Kidney capillary endothelial cell (primary cell): ENCODE measurements at regions not wholly inside any gene's neighbourhood (a gene's known extent, or its start where the extent isn't known, plus 50 kb on each side); places are given as distances from the start of the nearest gene placed in this dataset.
"Not testable (repeated sequence)": the region's sequence is repeated elsewhere in the genome, so short reads cannot be mapped to it uniquely, and the experiment has no call there.

Experiments
- DNase-seq: peaks from one replicate; pipeline ENCODE4 v3.0.0-alpha.2; 2018; ENCODE audit warnings: low spot score

GRCh38 chr12:115811045-115811444 lies 466.4 kb downstream of the MED13L start:
- no peak for DNase-seq

DNA sequence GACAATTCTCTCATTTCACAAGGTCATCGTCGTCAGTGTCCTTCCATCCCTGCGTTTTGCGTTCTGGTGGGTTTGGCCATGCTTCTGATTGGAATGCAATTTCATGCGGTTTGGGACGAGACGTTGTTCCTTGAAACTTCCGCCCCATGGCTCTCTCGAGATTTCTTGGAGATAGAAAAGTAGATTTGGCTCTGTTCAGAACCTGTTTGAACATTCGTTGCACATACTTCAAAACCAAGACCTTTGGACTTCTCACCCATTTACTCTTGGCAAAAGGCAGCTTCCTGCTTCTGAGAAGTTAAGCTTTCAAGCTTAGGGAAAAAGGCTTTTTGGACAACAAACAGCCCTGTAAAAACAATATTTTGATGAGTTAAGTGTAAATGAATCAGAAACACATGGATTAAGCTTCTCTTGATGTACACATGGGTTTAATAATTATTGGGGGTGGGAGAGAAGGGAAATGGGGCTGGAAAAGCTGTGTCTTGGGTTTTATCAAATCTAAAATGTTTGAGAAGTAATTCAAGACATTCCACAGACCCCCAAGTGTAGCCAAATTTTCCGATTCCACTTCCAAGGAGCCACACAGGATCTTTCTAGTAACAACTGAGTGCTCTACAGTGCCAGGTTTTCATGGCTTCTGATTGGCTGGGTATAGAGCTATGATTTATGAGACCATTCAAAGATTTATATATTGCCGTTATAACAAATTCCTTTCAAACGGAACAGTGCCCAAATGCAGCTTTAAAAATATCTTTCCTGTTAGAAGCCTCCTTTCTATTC lies 467.2 kb downstream of the MED13L start:
- DNase-seq = no peak

DNA sequence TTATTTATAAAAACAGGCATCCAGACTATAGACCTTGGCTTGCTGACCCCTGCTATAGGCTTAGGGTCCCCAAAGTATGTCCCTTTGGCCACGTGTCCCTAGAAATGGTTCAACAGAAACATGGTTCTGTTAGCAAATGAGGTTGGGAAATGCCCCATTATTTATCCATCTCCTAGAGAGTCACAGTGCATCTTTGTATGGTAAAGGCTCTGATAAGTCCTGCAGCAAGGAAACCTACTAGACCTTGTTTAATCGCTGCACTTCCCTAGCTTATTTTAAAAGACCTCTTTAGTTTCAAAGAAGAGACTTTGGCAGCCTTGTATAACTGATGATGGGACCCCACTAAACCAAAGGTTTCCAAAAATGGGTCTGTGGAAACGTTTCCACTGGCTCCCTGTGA lies 471.5 kb downstream of the MED13L start:
- no peak for DNase-seq

- DNase-seq = no peak
Measured at GRCh38 chr12:115802767-115803166, 474.7 kb downstream of the MED13L start.

GRCh38 chr12:115801871-115802270 lies 475.6 kb downstream of the MED13L start:
- DNase-seq = no peak

GRCh38 chr12:115799610-115800009 lies 477.9 kb downstream of the MED13L start:
- DNase-seq = no peak

GRCh38 chr12:115798309-115798917 lies 479.1 kb downstream of the MED13L start:
- DNase-seq = no peak

GRCh38 chr12:115794659-115795081 lies 482.8 kb downstream of the MED13L start:
- DNase-seq = no peak

GRCh38 chr12:115791331-115791730 lies 486.2 kb downstream of the MED13L start:
- no peak for DNase-seq

DNA sequence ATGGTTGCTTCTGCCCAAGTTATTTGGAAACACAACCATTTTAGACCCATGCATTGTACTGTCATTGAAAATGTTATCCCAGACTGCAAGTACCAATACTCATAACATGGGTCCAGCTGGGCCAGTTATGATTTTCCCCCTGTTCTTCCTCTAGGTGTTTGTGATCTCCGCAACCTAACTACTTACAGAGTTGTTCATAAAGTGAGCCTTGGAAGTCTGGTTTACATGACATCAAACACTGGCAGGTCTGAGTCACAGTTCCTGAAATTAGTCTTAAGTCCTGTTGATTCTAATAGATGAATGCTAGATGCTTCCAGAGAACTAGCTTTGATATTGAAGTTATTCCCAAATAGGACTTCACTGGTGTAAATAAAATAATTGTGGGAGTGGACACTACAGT lies 487.0 kb downstream of the MED13L start:
- DNase-seq = no peak

GRCh38 chr12:115786490-115786889 lies 491.0 kb downstream of the MED13L start:
- not testable (repeated sequence) for DNase-seq

GRCh38 chr12:115785548-115785947 lies 491.9 kb downstream of the MED13L start:
- DNase-seq = no peak

DNA sequence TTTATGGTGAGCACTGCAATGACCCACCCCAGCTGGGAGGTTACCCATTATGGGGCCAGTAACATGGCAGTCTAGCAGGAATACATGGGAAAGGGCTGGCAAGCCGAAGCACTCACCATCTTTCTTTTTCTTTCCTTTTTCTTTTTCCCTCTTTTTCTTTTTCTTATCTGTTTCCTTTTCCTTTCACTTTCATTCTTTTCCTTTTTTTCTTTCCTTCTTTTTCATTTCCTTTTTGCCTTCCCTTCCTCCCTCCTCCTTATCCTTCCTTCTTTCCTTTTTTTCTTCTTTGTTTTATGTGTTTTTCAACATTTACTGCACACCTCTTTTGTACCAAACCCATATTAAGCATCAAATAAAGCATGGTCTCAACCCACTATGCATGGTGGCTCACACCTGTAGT lies 501.1 kb downstream of the MED13L start:
- no peak for DNase-seq

DNA sequence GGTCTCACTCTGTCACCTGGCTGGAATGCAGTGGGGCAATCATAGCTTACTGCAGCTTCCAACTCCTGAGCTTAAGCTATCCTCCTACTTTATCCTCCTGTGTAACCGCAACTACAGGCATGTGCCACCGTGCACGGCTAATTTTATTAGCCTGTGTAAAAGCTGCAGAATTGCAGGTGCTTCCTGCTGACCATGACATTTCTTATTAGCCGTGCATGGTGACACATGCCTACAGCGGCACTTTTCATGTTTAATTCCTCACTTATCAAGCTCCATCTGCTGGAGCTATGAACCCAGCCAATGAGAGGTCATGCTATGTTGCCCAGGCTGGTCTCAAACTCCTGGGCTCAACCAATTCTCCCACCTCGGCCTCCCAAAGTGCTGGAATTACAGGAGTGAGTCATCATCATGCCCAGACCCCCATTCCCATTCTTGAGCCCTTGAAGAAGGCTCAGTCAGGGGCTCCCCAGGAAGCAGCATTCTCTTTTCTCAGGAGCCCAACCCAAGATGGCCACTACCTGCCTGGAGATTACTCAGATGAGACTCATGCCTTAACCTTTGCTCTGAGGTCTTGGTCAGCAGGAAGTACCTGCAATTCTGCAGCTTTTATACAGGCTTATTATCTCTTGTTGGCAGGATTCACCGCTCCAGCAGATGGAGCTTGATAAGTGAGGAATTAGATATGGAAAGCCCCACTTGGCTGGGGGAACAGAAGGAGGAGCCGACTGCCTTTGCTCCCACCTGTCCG lies 503.2 kb downstream of the MED13L start:
- no peak for DNase-seq

- DNase-seq = no peak
Measured at GRCh38 chr12:115771601-115772000, 505.9 kb downstream of the MED13L start.

GRCh38 chr12:115771065-115771464 lies 506.4 kb downstream of the MED13L start:
- DNase-seq = no peak

DNA sequence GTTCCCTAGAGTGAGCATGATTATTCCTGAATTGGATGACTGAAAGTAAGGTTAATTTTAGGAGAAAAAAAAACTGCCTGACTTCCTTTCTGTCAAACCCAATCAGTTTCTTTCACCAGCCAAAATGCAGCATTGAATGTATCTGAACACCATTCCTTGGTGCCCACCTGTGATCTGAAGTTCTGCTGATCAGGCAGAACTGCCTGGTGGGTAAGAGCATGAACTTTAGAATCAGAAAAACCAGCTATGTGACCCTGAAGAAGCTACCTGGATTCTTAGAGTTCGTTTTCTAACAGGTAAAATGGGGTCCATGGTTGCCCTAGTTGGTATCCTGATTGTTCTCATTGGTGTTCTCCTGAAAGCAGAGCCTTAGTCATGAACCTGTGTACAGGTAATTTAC lies 506.9 kb downstream of the MED13L start:
- no peak for DNase-seq

DNA sequence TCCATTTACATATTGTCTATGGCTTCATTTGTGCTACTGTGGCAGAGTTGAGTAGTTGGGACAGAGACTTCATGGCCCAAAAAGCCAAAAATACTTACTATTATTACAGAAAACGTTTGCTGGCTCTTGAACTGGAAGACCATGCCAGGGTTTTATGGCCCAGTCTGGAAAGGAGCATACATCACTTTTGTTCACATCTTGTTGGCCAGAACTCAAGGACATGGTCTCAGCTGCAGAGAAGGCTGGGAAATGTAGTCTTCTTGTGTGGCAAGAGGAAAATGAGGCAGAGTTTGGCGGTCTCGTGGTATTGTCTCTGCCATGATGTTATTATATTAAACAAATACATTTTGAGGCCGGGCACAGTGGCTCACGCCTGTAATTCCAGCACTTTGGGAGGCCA lies 509.6 kb downstream of the MED13L start:
- no peak for DNase-seq

GRCh38 chr12:115763982-115764621 lies 513.4 kb downstream of the MED13L start:
- no peak for DNase-seq

- DNase-seq = no peak
Measured at GRCh38 chr12:115763376-115763775, 514.1 kb downstream of the MED13L start.

DNA sequence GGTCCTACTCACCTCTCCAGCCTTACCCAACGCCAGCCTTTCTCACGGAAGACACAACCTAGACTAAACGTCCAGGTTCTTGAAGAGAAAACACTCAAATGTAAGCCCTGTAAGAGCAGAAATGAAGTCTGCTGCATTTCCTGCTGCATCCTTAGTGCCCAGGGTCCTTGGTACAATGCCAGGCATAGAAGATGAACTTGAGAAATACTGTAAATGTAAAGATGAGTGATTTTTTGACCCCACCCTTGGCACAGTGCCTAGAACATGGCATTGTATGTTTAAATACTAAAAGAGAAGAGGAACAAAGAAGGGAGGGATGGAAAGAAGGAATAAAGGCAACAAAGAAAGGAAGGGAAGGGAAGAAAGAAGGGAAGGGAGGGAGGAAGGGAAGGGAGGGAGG lies 514.6 kb downstream of the MED13L start:
- DNase-seq = no peak

GRCh38 chr12:115761784-115762183 lies 515.7 kb downstream of the MED13L start:
- DNase-seq = no peak

- DNase-seq = no peak
Measured at GRCh38 chr12:115760231-115760630, 517.3 kb downstream of the MED13L start.
